ENCODE measurements at regions not wholly inside any gene's neighbourhood (a gene's known extent, or its start where the extent isn't known, plus 50 kb on each side); places are given as distances from the start of the nearest gene placed in this dataset.

GRCh38 chr3:168248383-168249204 lies 152.9 kb upstream of the GOLIM4 start:
- DNase-seq (ENCODE audit: low read depth): no peak

GRCh38 chr3:168241156-168241555 lies 145.4 kb upstream of the GOLIM4 start:
- no peak for DNase-seq (ENCODE audit: low read depth)

GRCh38 chr3:168239287-168239686 lies 143.6 kb upstream of the GOLIM4 start:
- no peak for DNase-seq (ENCODE audit: low read depth)

GRCh38 chr3:168233001-168233400 lies 137.3 kb upstream of the GOLIM4 start:
- no peak for DNase-seq (ENCODE audit: low read depth)

GRCh38 chr3:168223085-168223484 lies 127.4 kb upstream of the GOLIM4 start:
- no peak for DNase-seq (ENCODE audit: low read depth)

- no peak for DNase-seq (ENCODE audit: low read depth)
Observed at GRCh38 chr3:168220556-168220955, 124.8 kb upstream of the GOLIM4 start.

GRCh38 chr3:168219530-168219929 lies 123.8 kb upstream of the GOLIM4 start:
- no peak for DNase-seq (ENCODE audit: low read depth)

GRCh38 chr3:168218600-168218999 lies 122.9 kb upstream of the GOLIM4 start:
- no peak for DNase-seq (ENCODE audit: low read depth)

- DNase-seq (ENCODE audit: low read depth): no peak
Observed at GRCh38 chr3:168216851-168217250, 121.1 kb upstream of the GOLIM4 start.

GRCh38 chr3:168213920-168214319 lies 118.2 kb upstream of the GOLIM4 start:
- no peak for DNase-seq (ENCODE audit: low read depth)

- DNase-seq (ENCODE audit: low read depth): no peak
Observed at GRCh38 chr3:168212664-168213285, 117.1 kb upstream of the GOLIM4 start.

- no peak for DNase-seq (ENCODE audit: low read depth)
Observed at GRCh38 chr3:168205451-168205850, 109.7 kb upstream of the GOLIM4 start.

- no peak for DNase-seq (ENCODE audit: low read depth)
Observed at GRCh38 chr3:168197162-168197561, 101.4 kb upstream of the GOLIM4 start.

GRCh38 chr3:168191856-168192255 lies 96.1 kb upstream of the GOLIM4 start:
- DNase-seq (ENCODE audit: low read depth): no peak

- DNase-seq (ENCODE audit: low read depth): no peak
Observed at GRCh38 chr3:168187233-168187632, 91.5 kb upstream of the GOLIM4 start.

GRCh38 chr3:168186293-168186983 lies 90.7 kb upstream of the GOLIM4 start:
- no peak for DNase-seq (ENCODE audit: low read depth)

- DNase-seq (ENCODE audit: low read depth): no peak
Observed at GRCh38 chr3:168183774-168184173, 88.0 kb upstream of the GOLIM4 start.

- peak; percentile 13 for DNase-seq (ENCODE audit: low read depth)
Observed at GRCh38 chr3:168168743-168169142, 73.0 kb upstream of the GOLIM4 start.

GRCh38 chr3:168165390-168166269 lies 69.9 kb upstream of the GOLIM4 start:
- DNase-seq (ENCODE audit: low read depth): peak; percentile 77

- no peak for DNase-seq (ENCODE audit: low read depth)
Observed at GRCh38 chr3:168162172-168162571, 66.4 kb upstream of the GOLIM4 start.

- DNase-seq (ENCODE audit: low read depth): no peak
Observed at GRCh38 chr3:168161696-168162095, 66.0 kb upstream of the GOLIM4 start.

GRCh38 chr3:168157903-168158302 lies 62.2 kb upstream of the GOLIM4 start:
- DNase-seq (ENCODE audit: low read depth): no peak
